Effector memory CD4-positive, alpha-beta T cell (primary cell): ENCODE measurements at regions not wholly inside any gene's neighbourhood (a gene's known extent, or its start where the extent isn't known, plus 50 kb on each side); places are given as distances from the start of the nearest gene placed in this dataset.
"Not testable (repeated sequence)": the region's sequence is repeated elsewhere in the genome, so short reads cannot be mapped to it uniquely, and the experiment has no call there.

Source experiments
- DNase-seq, 3 donors: peaks; one replicate each; pipeline ENCODE4 v3.0.0-alpha.2; 2020
- H3K27ac ChIP-seq: 2 replicates; pipeline ENCODE4 v1.7.0; 2013; ENCODE audit warnings: mild to moderate bottlenecking, low read length, moderate library complexity; ENCODE audit not compliant: insufficient read depth, poor library complexity, severe bottlenecking
- H3K27me3 ChIP-seq: replicated peaks from 2 replicates; pipeline ENCODE4 v1.7.0; 2013; ENCODE audit warnings: mild to moderate bottlenecking, low read length; ENCODE audit not compliant: insufficient read depth, control insufficient read depth, poor library complexity, severe bottlenecking
- H3K36me3 ChIP-seq: 2 replicates; pipeline ENCODE4 v1.7.0; 2013; ENCODE audit warnings: mild to moderate bottlenecking, low read length, moderate library complexity; ENCODE audit not compliant: control insufficient read depth, insufficient read depth
- H3K4me1 ChIP-seq: 2 replicates; pipeline ENCODE4 v1.7.0; 2013; ENCODE audit warnings: low read length, mild to moderate bottlenecking; ENCODE audit not compliant: control insufficient read depth, insufficient read depth, poor library complexity, severe bottlenecking
- H3K4me3 ChIP-seq: 2 replicates; pipeline ENCODE4 v1.7.0; 2013; ENCODE audit warnings: low read length, low read depth, mild to moderate bottlenecking; ENCODE audit not compliant: insufficient read depth, poor library complexity, severe bottlenecking
- H3K9me3 ChIP-seq: 2 replicates; pipeline ENCODE4 v1.7.0; 2013; ENCODE audit warnings: mild to moderate bottlenecking, low read length, moderate library complexity; ENCODE audit not compliant: control insufficient read depth

DNA sequence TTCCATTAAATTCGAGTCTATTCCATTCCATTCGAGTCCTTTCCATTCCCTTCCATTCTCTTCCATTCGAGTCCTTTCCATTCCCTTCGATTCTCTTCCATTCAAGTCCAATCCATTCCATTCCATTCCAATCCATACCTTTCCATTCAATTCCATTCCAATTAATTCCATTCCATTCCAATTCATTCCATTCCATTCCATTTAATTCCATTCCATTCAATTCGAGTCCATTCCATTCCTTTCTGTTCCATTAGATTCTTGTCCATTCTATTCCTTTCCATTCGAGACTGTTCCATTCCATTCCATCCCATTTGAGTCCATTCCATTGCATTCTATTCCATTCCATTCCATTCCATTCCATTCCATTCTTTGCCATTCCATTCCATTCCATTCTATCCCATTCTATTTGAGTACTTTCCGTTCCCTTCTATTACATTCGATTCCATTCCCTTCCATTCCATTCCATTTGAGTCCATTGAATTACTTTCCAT is 1130.0 kb downstream of the RPIA start:
- no peaks in the 10 kb centered on the region for H3K4me1 ChIP-seq
- DNase-seq, result no peak
- H3K27me3 ChIP-seq, result no peaks in the 10 kb centered on the region
- H3K36me3 ChIP-seq, result no peaks in the 10 kb centered on the region
- no peak overlapping the region for H3K4me3 ChIP-seq
- peaks cover 3% of the 10 kb centered on the region for H3K9me3 ChIP-seq
- no peak overlapping the region for H3K27ac ChIP-seq

DNA sequence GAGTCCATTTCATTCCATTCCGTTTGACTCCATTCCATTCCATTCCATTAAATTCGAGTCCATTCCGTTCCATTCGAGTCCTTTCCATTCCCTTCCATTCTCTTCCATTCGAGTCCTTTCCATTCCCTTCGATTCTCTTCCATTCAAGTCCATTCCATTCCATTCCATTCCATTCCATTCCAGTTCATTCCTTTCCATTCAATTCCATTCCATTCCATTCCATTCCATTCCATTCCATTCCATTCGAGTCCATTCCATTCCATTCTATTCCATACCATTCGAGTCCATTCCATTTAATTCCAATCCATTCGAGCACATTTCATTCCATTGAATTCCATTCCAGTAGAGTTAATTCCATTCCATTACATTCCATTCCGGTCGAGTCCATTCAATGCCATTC is 1130.9 kb downstream of the RPIA start:
- H3K27ac ChIP-seq, H3K4me3 ChIP-seq, DNase-seq, H3K4me1 ChIP-seq, H3K36me3 ChIP-seq, H3K27me3 ChIP-seq, H3K9me3 ChIP-seq: not testable (repeated sequence)

DNA sequence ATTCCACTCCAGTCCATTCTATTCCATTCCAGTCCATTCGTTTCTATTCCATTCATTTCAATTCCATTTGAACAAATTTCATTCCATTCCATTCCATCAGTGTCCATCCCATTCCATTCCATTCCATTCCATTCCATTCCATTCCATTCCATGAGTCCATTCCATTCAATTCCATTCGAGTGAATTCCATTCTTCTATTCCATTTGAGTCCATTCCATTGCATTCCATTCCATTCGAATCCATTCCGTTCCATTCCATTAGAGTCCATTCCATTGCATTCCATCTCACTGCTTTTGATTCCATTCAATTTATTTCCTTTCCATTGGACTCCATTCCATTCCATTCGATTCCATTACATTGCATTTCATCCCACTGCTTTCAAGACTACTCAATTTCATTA is 1132.1 kb downstream of the RPIA start:
- no peak for DNase-seq
- peaks cover 8% of the 10 kb centered on the region for H3K9me3 ChIP-seq
- no peaks in the 10 kb centered on the region for H3K4me1 ChIP-seq
- H3K4me3 ChIP-seq, result no peak overlapping the region
- no peaks in the 10 kb centered on the region for H3K27me3 ChIP-seq
- H3K27ac ChIP-seq, result no peak overlapping the region
- H3K36me3 ChIP-seq, result no peaks in the 10 kb centered on the region

DNA sequence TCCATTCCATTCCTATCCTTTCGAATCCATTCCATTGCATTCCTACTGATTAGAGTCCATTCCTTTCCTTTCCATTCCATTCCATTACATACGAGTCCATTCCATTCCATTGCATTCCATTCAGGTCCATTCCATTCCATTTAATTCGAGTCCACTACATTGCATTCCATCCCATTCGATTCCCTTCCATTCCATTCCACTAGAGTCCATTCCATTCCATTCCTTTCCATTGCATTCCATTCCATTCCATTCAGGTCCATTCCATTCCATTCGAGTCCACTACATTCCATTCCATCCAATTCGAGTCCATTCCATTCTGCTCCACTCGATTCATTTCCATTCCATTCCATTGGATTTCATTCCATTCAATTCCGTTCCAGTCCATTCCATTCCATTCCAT is 1133.6 kb downstream of the RPIA start:
- H3K9me3 ChIP-seq, result peaks cover 20% of the 10 kb centered on the region
- no peak overlapping the region for H3K4me3 ChIP-seq
- no peaks in the 10 kb centered on the region for H3K4me1 ChIP-seq
- H3K36me3 ChIP-seq, result no peaks in the 10 kb centered on the region
- no peak overlapping the region for H3K27ac ChIP-seq
- H3K27me3 ChIP-seq, result no peaks in the 10 kb centered on the region
- DNase-seq, result no peak

DNA sequence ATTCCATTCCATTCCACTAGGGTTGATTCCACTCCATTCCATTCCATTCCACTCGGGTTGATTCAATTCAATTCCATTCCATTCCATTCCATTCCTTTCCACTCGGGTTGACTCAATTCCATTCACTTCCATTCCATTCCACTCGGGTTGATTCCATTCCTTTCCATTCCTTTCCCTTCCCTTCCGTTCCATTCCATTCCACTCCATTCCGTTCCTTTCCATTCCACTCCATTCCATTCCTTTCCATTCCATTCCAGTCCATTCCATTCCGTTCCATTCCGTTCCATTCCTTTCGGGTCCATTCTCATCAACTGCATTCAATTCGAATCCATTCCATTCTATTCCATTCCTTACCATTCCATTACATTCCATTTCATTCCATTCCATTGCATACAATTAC is 1135.3 kb downstream of the RPIA start:
- H3K4me1 ChIP-seq, H3K27me3 ChIP-seq, H3K36me3 ChIP-seq, H3K27ac ChIP-seq, H3K4me3 ChIP-seq, DNase-seq: not testable (repeated sequence)
- peaks cover 36% of the 10 kb centered on the region for H3K9me3 ChIP-seq

DNA sequence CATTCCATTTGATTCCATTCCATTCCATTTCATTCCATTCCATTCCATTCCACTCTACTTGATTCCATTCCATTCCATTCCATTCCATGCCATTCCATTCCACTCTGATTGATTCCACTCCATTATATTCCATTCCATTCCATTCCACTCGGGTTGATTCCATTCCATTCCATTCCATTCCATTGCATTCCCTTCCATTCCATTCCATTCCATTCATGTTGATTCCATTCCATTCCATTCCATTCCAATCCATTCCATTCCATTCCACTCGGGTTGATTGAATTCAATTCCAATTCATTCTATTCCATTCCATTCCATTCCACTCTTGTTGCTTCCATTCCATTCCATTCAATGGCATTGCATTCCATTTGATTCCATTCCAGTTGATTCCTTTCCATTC is 1136.4 kb downstream of the RPIA start:
- not testable (repeated sequence) for H3K4me3 ChIP-seq, H3K27ac ChIP-seq, H3K27me3 ChIP-seq, DNase-seq, H3K36me3 ChIP-seq, H3K4me1 ChIP-seq
- peaks cover 38% of the 10 kb centered on the region for H3K9me3 ChIP-seq

DNA sequence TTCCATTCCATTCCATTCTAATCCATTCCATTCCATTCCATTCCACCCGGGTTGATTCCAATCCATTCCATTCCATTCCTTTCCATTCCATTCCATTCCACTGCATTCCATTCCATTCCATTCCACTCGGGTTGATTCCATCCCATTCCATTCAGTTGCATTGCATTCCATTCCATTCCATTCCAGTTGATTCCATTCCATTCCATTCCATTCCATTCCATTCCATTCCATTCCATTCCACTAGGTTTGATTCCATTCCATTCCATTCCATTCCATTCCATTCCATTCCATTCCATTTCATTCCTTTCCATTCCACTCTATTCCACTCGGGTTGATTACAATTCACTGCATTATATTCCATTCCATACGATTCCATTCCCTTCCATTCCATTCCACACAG is 1136.9 kb downstream of the RPIA start:
- not testable (repeated sequence) for DNase-seq, H3K27me3 ChIP-seq, H3K36me3 ChIP-seq, H3K4me1 ChIP-seq, H3K4me3 ChIP-seq, H3K27ac ChIP-seq
- peaks cover 38% of the 10 kb centered on the region for H3K9me3 ChIP-seq

DNA sequence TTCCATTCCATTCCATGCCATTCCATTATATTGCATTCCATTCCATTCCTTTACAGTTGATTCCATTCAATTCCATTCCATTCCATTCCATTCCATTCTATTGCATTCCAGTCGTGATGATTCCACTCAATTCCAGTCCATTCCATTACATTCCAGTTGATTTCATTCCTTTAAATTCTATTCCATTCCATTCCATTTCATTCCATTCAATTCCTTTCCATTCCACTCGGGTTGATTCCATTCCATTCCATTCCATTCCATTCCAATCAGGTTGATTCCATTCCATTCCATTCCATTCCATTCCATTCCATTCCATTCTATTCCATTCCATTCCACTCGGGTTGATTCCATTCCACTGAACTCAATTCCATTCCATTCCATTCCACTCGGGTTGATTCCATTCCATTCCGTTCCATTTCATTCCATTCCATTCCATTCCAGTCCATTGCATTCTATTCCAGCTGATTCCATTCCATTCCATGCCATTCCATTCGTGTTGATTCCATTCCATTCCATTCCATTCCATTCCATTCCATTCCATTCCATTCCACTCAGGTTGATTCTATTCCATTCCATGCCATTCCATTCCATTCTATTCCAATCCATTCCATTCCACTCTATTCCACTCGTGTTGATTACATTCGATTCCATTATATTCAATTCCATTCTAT is 1137.6 kb downstream of the RPIA start:
- DNase-seq, H3K36me3 ChIP-seq, H3K4me1 ChIP-seq, H3K4me3 ChIP-seq, H3K27me3 ChIP-seq, H3K27ac ChIP-seq: not testable (repeated sequence)
- peaks cover 38% of the 10 kb centered on the region for H3K9me3 ChIP-seq

DNA sequence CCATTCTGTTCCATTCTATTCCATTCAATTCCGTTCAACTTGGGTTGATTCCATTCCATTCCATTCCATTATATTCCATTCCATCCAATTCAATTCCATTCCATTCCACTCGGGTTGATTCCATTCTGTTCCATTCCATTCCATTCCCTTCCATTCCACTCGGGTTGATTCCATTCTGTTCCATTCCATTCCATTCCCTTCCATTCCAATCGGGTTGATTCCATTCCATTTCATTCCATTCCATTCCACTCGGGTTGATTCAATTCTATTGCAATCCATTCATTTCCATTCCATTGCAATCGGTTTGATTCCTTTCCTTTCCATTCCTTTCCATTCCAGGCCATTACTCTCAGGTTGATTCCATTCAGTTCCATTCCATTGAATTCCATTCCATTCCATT is 1138.4 kb downstream of the RPIA start:
- Histone ChIP-seq H3K4me1 (no peaks in the 10 kb centered on the region), H3K27me3 (no peaks in the 10 kb centered on the region), H3K4me3 (no peak overlapping the region), H3K9me3 (peaks cover 38% of the 10 kb centered on the region), H3K27ac (no peak overlapping the region), H3K36me3 (no peaks in the 10 kb centered on the region)
- DNase-seq, result no peak

DNA sequence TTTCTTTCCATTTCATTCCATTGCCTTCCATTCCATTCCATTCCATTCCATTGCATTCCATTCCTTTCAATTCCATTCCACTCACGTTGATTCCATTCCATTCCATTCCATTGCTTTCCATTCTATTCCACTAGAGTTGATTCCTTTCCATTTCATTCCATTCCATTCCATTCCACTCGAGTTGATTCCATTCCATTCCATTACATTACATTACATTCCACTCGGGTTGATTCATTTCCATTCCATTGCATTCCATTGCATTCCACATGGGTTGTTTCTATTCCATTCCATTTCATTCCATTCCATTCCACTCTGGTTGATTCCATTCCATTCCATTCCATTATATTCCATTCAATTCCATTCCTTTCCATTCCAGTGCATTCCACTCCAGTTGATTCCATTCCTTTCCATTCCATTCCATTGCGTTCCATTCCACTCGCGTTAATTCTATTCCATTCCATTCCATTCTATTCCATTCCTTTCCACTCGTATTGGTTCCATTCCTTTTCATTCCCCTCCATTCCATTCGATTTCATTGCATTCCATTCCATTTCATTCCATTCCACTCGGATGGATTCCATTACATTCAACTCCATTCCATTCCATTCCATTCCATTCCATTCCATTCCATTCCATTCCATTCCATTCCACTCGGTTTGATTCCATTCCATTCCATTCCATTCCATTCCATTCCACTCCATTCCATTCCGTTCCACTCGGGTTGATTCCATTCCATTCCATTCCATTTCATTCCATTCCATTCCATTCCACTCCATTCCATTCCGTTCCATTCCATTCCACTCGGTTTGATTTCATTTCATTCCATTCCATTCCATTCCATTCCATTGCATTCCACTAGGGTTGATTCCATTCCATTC is 1139.1 kb downstream of the RPIA start:
- not testable (repeated sequence) for H3K27me3 ChIP-seq, DNase-seq, H3K27ac ChIP-seq, H3K4me1 ChIP-seq, H3K4me3 ChIP-seq, H3K36me3 ChIP-seq
- H3K9me3 ChIP-seq, result peaks cover 38% of the 10 kb centered on the region
